IPS DF 19.7 (cell line): ENCODE measurements at regions not wholly inside any gene's neighbourhood (a gene's known extent, or its start where the extent isn't known, plus 50 kb on each side); places are given as distances from the start of the nearest gene placed in this dataset.

Source experiments
- DNase-seq: peaks from one replicate; pipeline ENCODE4 v3.0.0-alpha.2; 2013; ENCODE audit warnings: low read depth, low spot score

GRCh38 chr5:124839371-124839998, 93.0 kb upstream of the ZNF608 start:
- DNase-seq, result no peak

- no peak for DNase-seq
Measured at GRCh38 chr5:124841829-124842712, 95.6 kb upstream of the ZNF608 start.

- no peak for DNase-seq
Measured at GRCh38 chr5:124842725-124843595, 96.5 kb upstream of the ZNF608 start.

GRCh38 chr5:124843596-124843899, 97.1 kb upstream of the ZNF608 start:
- no peak for DNase-seq

- DNase-seq, result no peak
Measured at GRCh38 chr5:124844371-124844920, 98.0 kb upstream of the ZNF608 start.

GRCh38 chr5:124847907-124848306, 101.5 kb upstream of the ZNF608 start:
- no peak for DNase-seq

GRCh38 chr5:124849774-124850173, 103.3 kb upstream of the ZNF608 start:
- DNase-seq, result no peak

GRCh38 chr5:124856726-124857125, 110.3 kb upstream of the ZNF608 start:
- no peak for DNase-seq

GRCh38 chr5:124858612-124859011, 112.2 kb upstream of the ZNF608 start:
- DNase-seq, result no peak

GRCh38 chr5:124859027-124859426, 112.6 kb upstream of the ZNF608 start:
- no peak for DNase-seq

- DNase-seq, result no peak
Measured at GRCh38 chr5:124859556-124860290, 113.3 kb upstream of the ZNF608 start.

- no peak for DNase-seq
Measured at GRCh38 chr5:124860291-124860655, 113.8 kb upstream of the ZNF608 start.

GRCh38 chr5:124865066-124865465, 118.6 kb upstream of the ZNF608 start:
- no peak for DNase-seq

GRCh38 chr5:124865603-124866354, 119.3 kb upstream of the ZNF608 start:
- DNase-seq, result no peak

- no peak for DNase-seq
Measured at GRCh38 chr5:124866355-124867136, 120.1 kb upstream of the ZNF608 start.

- no peak for DNase-seq
Measured at GRCh38 chr5:124867137-124867704, 120.8 kb upstream of the ZNF608 start.

- DNase-seq, result no peak
Measured at GRCh38 chr5:124868676-124869075, 122.2 kb upstream of the ZNF608 start.

- no peak for DNase-seq
Measured at GRCh38 chr5:124869426-124870033, 123.1 kb upstream of the ZNF608 start.

- DNase-seq, result no peak
Measured at GRCh38 chr5:124870070-124870469, 123.6 kb upstream of the ZNF608 start.
